C4-2B (cell line): ENCODE measurements at regions not wholly inside any gene's neighbourhood (a gene's known extent, or its start where the extent isn't known, plus 50 kb on each side); places are given as distances from the start of the nearest gene placed in this dataset.

ENCODE experiments used
- CTCF ChIP-seq: fragments of 450-650 bp; conservative IDR thresholded peaks from 2 replicates; pipeline ENCODE4 v1.5.1; 2017; ENCODE audit warnings: mild to moderate bottlenecking
- ZFX ChIP-seq: fragments of 450-650 bp; IDR thresholded peaks from 2 replicates; pipeline ENCODE4 v1.6.1; 2017

- TF ChIP-seq CTCF (no peak), ZFX (no peak)
Observed at GRCh38 chr4:89369581-89369980, 62.0 kb upstream of the GPRIN3 start.
